GM18868 (cell line): ENCODE measurements at regions not wholly inside any gene's neighbourhood (a gene's known extent, or its start where the extent isn't known, plus 50 kb on each side); places are given as distances from the start of the nearest gene placed in this dataset.
A peak's percentile ranks its signal among the peaks of the same experiment; 100 is the strongest.
"Not testable (repeated sequence)": the region's sequence is repeated elsewhere in the genome, so short reads cannot be mapped to it uniquely, and the experiment has no call there.

Source experiments
- ATAC-seq: cut with Tn5 transposase; IDR thresholded peaks from one replicate; pipeline ENCODE4 v1.9.1; 2021; ENCODE audit warnings: mild to moderate bottlenecking, moderate library complexity; ENCODE audit not compliant: unreplicated experiment

GRCh38 chr1:168490306-168490705, 53.5 kb downstream of the XCL2 start:
- no peak for ATAC-seq

- ATAC-seq = no peak
Measured at GRCh38 chr1:168488138-168488537, 55.7 kb downstream of the XCL2 start.

GRCh38 chr1:168486820-168487219, 57.0 kb downstream of the XCL2 start:
- ATAC-seq = not testable (repeated sequence)

- ATAC-seq = no peak
Measured at GRCh38 chr1:168485048-168485447, 58.7 kb downstream of the XCL2 start.

- no peak for ATAC-seq
Measured at GRCh38 chr1:168484083-168484482, 59.7 kb downstream of the XCL2 start.

GRCh38 chr1:168483539-168483938, 60.3 kb downstream of the XCL2 start:
- ATAC-seq = no peak

- ATAC-seq = no peak
Measured at GRCh38 chr1:168482106-168482505, 61.7 kb downstream of the XCL2 start.

- ATAC-seq = no peak
Measured at GRCh38 chr1:168481586-168481985, 62.2 kb downstream of the XCL2 start.

- no peak for ATAC-seq
Measured at GRCh38 chr1:168480997-168481396, 62.8 kb downstream of the XCL2 start.

GRCh38 chr1:168477792-168478191, 66.0 kb downstream of the XCL2 start:
- no peak for ATAC-seq

GRCh38 chr1:168476588-168477385, 67.0 kb downstream of the XCL2 start:
- no peak for ATAC-seq

- ATAC-seq = no peak
Measured at GRCh38 chr1:168474322-168474721, 69.5 kb downstream of the XCL2 start.

- ATAC-seq = no peak
Measured at GRCh38 chr1:168473126-168473525, 70.7 kb downstream of the XCL2 start.

- no peak for ATAC-seq
Measured at GRCh38 chr1:168472223-168472622, 71.6 kb downstream of the XCL2 start.

GRCh38 chr1:168470901-168471431, 72.8 kb downstream of the XCL2 start:
- no peak for ATAC-seq

- ATAC-seq = no peak
Measured at GRCh38 chr1:168469690-168470089, 74.1 kb downstream of the XCL2 start.

GRCh38 chr1:168468822-168469221, 75.0 kb downstream of the XCL2 start:
- no peak for ATAC-seq

- ATAC-seq = no peak
Measured at GRCh38 chr1:168468042-168468809, 75.6 kb downstream of the XCL2 start.

- no peak for ATAC-seq
Measured at GRCh38 chr1:168467452-168467851, 76.3 kb downstream of the XCL2 start.

GRCh38 chr1:168466714-168467131, 77.1 kb downstream of the XCL2 start:
- peak; percentile 62 for ATAC-seq

- peak; percentile 75 for ATAC-seq
Measured at GRCh38 chr1:168466092-168466713, 77.6 kb downstream of the XCL2 start.
